Hepatic stellate cell (primary cell): ENCODE measurements at regions not wholly inside any gene's neighbourhood (a gene's known extent, or its start where the extent isn't known, plus 50 kb on each side); places are given as distances from the start of the nearest gene placed in this dataset.

Experiments
- DNase-seq: peaks from one replicate; pipeline ENCODE4 v3.0.0; 2011; ENCODE audit warnings: low spot score

DNA sequence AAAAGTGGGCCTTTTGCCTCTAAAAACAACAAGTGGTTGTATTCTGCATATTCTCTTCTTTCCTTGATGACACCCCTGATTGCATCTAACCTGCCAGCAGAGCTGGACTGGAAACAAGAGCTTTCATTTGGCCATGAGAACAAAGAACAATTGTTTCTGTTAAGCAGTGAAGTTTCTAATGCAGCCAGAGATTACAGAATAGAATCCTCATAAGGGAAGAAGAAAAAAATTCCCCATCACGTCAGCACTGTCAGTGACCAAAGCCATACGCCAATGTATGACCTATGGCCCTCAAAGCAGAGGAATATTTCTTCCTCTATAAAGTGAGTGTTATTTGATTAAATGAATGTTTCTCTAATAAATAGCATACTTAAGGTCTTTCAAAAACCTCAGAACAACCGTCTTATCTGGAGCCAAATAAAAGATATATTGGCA lies 529.1 kb upstream of the INTU start:
- no peak for DNase-seq

DNA sequence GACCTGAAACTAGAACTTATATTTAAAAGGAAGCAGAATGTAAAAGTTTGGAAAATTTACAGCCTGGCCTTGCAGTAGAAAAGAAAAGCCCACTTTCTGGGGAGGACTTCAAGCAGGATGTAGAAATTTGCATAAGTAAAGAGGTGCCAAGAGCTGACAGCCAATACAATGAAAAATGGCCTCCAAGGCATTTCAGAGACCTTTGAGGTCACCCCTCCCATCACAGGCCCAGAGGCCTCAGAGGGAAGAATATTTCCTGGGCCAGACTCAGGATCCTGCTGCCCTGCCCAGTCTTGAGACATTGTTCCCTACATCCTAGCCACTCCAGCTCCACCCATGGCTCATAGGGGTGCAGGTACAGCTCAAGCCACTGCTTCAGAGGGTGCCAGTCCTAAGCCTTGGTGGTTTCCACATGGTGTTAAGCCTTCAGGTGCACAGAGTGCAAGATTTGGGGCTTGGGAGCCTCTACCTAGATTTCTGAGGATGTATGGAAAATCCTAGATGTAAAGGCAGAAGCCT lies 518.9 kb upstream of the INTU start:
- DNase-seq, result no peak

DNA sequence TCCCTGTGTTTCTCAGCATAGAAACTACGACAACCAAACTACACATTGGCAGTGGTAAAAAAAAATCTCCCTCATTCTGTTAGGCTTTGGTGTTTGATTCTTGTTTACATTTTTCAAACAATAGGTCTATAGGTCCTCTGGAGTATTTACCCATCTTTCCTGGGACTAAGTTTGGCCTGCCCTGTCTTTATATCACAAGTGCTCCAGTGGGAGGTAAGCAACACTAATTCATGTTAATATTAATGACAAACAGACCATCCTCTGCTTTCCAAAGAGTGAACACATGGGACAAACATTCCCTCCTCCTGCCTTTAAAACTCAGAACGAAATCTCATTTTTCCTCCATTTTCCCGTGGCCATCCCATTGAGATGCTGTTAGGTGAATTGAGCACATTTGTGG lies 514.1 kb upstream of the INTU start:
- no peak for DNase-seq

DNA sequence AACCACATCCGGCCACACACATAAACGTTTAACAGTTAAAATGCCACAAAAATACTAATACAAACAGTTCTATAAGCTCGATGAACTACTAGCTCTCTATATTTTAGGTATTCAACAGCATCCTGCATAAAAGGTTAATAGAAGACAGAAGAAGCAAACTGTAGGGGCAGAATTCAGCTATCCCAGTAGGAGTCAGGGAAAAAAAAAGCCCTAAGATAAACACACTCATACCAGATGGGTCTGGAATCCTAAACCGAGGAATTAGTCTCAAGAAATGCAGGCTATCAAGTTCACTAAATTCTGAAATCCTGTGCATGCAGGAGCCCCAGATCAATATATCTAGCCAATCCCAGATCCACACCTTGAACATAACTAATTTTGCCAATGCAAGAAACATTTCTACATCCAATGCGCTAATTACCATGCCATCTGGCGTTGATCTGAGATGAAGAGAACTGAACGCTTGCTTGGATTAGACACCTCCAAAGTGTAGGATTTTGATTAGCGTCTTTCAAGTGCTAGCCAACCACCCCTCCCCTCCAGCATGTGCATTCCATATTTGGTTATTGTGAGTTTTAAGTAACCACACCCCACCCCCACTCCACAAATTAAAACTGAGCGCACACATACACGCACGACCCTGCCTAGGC lies 512.2 kb upstream of the INTU start:
- no peak for DNase-seq

DNA sequence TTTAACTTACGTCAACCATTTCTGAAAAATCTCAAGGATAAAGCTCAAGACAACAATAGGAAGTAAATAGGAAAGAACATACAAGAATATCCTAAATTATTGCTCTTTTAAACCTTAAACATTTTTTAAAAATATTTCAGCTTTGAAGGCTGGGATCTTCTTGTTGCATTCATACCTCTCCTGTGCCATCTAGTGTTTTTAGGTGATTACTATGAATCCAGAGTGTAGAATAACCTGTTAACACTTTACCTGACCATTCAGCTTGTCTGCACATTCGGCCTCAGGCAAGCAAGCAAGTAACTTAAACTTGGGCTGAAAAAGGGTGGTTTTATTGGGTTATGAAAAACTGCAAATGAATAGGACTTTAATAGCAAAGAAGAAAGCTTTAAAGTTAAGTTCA lies 507.8 kb upstream of the INTU start:
- DNase-seq, result no peak

DNA sequence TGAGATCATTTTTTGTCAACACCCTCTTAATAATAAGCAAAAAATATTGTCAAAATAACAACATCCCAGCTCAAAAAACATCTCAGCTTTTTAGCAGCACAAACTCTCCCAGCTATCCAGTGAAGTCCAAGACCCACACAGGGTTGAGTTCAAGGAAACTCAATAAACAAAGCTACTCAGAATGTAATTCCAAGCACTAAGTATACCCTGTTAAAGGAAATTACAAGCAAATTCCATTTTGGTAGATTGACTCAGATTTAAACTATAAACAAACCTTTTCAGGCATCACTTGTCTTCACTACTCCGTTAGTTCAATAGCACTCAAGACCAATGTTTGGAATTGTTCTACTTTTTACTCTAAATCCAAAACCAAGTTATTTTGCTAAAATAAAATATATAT lies 506.0 kb upstream of the INTU start:
- DNase-seq, result no peak

DNA sequence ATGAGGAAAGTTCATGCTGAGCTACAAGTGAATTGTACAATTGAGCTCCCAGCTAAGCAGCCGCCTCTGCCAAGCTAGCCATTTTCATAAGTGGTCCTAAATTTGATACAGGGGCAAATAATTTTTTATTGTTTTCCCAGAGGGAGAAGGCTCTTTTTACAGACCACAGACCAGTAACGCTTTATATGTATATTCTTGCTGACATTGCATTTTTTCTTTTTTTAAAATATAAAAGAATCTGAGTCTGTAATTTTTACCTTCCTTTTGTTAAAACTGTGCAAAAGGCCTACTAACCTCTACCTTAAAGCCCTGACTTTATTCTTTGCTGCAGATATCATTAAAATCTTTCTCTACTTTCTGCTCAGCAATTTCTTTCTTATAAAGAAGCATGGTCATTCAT lies 501.2 kb upstream of the INTU start:
- DNase-seq, result no peak

DNA sequence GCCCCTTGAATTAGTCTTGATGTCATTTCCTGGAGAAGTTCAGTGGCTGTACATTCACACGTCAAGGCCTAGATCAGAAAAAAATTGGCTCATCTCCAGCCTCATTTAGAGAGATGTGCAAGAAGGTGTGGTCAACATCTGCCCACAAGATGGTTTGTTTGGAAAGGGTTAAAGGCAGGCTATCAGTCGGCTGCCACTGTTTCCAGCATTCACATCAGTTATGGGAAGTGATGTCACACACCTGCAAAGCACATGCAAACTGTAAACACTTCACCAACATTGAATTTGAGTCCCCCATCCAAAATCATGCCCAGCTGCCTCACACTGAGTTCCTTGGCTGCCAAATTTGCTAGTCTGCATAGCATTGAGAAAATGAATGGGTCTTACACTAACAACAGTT lies 498.3 kb upstream of the INTU start:
- DNase-seq, result no peak

DNA sequence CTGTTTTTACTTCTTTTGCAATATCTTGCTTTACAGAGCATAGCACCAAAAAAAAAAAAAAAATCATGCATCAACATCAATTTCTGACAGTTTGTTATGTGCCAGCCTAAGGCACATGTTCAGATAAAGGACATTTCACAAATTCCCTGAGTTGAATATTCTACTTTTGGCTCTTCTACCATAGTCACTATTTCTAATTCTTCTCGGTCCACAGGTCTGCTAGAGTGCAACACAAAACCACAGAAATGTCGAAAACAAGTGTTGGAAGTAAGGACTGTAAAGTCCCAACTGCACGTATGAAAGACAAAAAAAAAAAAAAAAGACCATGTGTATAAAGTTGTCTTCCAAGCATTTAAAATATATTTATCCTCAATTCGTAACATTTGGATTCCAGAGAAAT lies 494.2 kb upstream of the INTU start:
- DNase-seq, result no peak

DNA sequence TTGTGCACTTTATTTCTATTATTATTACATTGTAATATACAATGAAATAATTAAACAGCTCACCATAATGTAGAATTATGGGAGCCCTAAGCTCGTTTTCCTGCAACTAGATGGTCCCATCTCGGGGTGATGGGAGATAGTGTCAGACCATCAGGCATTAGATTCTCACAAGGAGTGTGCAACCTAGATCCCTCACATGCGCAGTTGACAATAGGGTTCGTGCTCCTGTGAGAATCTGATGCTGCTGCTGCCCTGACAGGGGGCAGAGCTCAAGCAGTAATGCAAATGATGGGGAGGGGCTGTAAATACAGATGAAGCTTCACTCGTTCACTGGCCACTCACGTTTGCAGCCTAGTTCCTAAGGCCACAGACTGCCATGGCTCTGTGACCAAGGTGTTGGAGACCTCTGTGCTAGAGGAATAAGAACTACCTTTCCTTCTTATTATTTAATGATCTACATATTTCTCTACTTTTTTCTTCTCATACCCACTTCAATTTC lies 492.9 kb upstream of the INTU start:
- DNase-seq, result no peak

DNA sequence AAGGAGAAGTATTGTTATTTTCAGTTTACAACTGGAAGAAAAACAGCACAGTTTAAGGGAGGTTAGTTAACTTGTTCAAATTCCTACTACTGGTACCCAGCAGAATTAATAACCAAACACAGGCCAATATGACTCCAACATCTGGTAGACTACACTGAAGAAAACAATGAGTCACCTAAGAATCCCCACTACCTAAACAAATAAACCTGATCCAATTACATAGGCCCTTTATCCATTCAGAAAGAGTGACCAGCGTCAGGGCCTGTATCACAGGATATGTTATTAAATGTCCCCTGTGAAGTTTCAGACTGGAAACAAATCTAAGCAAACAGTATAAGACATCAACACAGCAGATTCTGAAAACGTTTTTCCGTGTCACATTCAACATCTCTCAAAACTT lies 492.5 kb upstream of the INTU start:
- DNase-seq, result no peak

DNA sequence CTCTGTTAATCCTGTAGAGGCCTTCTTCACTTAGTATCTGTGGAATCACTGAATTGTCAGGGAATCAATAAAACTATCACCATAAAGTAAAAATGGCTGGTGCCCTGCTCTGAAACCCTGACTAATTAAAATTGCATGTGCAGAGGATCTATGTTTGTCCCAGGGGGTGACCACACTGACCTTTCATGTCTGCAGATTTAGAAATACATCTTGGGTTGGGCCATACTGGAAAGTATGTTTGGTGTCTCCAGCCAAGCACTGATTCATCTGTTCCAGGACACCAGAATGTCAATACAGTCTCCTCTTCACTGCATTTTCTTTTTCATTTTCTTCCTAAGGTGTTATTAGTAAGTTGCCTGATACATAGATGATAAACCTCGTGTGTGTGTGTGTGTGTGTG lies 490.9 kb upstream of the INTU start:
- DNase-seq, result no peak

DNA sequence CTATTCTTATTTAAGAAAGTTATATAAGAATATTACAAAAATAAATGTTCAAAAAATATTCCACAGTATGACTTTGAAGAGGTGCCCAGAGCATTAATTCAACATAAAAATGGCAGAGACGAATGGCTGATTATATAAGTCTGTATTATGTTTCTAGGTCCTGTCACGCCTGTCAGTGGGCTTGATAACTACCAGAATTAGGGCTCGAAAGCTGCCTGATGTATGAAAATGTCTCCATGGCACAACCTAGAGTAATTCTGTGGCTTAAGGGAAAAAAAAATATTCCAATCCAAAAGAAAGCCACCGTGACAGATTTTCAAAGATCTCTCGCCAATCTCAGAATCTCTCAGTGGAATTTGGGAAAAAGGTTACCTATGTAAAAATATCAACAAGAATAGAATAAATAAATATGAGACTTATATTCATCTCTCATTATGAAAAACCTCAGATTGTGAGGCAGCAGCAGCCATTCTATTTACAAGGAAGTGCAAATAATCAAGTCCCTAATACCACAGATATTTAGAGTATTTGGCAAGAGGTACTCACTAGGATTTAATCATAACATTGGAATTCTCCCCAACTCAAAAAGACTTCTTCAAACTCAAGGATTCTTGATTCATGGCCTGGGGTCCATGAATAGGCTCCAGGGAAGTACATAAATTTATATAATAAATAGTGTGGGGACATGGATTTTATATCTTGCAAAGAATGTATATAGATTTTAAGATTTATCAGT lies 489.1 kb upstream of the INTU start:
- no peak for DNase-seq

DNA sequence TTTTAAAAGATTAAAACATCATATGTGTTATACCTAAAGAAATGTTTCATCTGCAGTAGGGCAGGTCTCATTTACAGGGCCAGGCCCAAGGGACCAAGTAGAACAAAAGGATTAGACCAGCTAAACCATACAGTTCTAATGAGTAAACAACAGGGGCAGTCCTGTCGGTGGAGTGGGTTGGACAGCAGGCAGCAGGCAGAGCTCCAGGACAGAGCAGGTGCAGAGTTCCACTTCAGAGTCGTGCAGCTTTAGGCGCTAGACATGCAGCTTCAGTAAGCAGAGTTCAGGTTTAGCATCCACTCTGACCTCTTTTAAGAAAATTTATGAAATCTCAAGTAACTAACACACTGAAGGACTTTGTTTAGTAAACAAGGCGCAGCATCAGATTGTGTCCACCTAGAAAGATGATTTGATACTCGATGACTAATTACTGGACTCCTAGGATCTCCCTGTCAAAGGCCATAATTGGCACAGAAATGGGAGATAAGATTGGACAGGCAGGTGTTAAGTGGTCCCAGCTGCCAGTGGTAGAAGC lies 487.7 kb upstream of the INTU start:
- DNase-seq, result no peak

DNA sequence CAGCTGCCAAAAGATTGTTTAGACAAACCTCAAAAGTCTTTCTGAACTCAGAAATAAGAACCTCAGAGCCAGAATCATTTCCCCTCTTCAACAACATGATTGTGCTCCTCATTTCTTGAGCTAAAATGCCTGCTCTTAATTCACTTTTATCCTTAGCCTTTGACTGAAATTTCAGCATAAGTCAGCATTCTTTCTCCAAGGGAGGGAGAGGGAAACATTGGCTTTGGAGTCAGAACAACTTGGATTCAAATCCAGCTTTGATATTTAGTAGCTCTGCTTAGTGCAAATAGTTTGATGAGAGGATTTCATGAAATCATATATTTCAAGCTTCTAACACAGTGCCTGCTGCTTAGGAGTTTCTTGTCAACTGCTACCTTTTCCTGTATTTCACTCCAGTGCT lies 484.6 kb upstream of the INTU start:
- no peak for DNase-seq

DNA sequence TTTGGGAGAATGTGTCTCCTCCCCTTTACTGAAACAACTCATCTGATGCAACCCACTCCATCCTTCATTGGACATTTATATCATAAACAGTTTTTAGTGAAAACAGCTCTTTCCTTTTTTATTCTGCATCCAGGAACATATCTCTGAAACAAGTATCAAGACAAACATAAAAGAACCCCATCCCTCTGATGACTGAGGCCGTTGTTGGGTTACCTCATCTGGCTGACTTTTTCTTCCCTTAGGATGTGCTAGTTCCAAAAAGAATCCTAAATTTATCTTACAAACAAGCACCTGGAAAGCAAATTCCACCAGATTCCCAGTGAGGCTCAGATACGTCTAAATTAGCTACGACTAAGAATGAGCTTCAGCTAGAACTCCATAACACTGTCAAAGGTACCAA lies 483.7 kb upstream of the INTU start:
- no peak for DNase-seq

DNA sequence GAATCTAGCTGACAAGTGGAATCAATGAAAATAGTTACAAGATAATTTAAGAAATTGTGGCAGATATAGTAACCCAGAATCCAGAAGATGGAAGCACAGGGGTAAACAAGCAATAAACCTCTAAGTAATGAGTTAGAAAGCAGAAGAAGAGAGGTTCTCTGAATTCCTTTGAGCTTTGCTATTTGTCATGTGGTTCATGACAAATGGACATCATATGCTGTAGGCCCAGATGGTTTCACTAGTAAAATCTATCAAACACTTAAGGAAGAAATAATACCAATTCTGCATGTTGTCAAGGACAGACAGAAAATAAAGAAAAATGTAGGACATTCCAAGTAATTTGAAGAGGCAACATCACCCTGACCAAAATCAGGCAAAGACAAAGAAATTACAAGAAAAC lies 480.8 kb upstream of the INTU start:
- no peak for DNase-seq

DNA sequence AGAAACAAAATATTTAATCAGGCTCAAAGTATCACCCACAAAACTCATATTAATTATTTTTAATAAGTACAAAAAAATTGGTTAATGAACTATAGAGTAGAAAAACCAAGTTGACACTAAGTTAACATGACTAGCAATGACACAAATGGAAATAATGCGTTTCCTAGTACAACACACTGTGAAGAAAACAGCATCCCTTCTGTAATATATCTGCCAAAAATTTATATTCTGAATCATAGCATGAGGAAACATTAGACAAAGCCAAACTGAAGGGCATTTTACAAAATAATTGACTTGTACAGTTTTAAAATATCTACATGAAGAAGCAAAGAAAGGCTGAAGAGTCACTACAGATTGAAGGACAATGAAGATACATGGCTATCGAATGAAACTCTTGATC lies 477.6 kb upstream of the INTU start:
- DNase-seq, result no peak

DNA sequence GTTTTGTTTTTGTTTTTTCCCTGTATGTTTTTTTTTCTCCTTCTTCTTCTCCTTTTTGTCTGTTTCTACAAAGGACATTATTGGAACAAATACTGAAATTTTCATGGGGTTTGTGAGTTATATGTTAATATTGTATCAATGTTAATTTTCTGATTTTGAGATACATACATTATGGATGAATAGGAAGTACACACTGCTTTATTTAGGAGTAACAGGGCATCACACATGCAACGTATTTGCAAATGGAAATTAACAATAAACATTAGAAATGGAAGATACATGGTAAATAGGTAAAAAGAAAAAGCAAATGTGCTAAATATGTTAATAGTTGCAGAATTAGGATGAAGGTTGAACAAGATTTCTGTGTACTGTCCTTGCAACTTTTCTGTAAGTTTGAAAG lies 477.2 kb upstream of the INTU start:
- DNase-seq, result no peak

DNA sequence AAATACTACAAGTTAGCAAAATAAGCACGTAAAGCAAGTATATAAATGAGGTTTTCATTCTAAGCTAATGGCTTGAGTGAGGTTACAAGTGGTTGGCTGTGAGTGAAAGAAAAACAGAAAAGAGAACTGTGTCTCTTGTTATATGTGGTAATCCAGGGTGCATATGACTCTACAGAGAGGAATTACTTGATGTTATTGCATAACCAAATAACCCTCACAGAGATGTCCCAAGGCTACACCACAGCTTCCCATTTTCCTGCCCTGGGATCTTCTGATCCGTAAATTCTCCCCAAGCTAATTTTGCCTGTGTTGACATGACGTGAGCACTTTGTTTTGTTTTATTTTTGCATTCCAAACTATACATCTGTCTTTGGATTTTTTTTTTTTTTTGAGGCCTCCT lies 470.0 kb upstream of the INTU start:
- no peak for DNase-seq

DNA sequence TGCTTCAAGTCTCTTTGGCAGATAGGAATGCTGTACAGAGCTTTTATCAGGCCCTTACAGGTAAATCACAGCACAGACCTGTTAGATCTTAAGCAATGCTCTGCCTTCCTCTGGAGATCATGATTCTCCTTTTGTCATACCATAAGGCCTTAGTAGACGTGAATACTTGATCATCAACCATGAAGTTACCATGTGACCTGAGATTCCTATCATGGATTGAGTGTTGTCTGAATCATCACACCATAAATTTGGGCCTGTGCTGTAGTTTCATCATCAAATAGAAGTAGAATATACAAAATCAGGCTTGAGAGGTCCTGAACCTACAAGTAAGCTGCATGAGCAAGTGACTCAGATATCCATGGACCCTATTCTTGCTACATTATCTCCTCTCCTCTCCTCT lies 466.8 kb upstream of the INTU start:
- no peak for DNase-seq

DNA sequence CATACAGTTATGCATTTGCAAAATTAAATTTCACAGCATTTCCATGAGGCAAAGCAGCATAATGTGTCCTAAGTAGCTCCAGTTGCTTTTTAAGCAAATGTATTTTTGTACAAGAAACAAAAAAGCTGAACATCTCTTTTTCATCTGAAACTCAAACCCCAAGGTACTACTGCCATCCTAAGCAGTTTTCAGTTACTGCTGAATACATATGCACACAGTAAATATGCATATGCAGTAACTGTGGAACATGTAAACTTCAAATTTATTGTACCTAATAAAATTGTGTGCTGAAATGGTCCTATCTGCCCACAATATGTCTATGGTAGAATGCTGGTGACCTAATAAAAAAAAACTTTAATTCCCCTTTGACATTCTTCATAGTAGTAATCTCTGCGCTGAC lies 458.6 kb upstream of the INTU start:
- DNase-seq, result no peak

DNA sequence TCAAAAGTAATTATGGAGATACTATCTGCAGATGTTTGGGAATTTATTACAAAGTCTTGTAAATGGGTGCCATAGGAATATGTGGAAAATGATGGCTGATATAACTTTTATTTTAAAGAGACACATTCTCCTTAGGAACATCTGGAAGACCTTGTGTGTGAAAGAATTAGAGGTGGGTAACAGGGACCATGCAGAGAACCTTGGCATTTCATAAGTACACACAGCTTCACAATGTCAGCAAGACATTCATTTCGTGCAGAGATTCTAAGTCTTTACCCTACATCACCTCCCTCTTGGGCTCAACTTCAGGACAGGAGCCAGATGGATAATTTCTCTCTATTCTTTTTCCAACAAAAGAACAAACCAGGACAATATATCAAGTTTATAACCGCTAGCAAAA lies 458.1 kb upstream of the INTU start:
- no peak for DNase-seq
